ENCODE measurements at regions not wholly inside any gene's neighbourhood (a gene's known extent, or its start where the extent isn't known, plus 50 kb on each side); places are given as distances from the start of the nearest gene placed in this dataset.

DNA sequence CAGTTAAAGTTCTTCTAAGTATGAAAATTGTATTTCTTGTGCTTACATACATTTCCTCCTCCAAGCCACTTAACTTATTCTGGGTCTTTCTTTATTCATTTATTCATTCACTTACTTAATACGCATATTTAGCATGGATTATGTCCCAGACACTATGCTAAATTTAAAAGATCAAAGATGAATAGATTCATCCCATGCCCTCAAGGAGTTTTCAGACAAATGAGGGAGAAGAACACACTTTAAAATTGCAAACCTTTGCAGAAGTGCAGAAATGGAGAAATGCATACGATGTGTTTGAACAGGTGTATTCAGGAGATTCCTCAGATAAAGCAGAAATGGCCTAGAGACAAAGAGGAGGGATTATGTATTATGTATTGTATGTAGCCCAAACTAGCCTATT, 298.7 kb upstream of the SOX11 start:
- TF ChIP-seq, protein P1, sequence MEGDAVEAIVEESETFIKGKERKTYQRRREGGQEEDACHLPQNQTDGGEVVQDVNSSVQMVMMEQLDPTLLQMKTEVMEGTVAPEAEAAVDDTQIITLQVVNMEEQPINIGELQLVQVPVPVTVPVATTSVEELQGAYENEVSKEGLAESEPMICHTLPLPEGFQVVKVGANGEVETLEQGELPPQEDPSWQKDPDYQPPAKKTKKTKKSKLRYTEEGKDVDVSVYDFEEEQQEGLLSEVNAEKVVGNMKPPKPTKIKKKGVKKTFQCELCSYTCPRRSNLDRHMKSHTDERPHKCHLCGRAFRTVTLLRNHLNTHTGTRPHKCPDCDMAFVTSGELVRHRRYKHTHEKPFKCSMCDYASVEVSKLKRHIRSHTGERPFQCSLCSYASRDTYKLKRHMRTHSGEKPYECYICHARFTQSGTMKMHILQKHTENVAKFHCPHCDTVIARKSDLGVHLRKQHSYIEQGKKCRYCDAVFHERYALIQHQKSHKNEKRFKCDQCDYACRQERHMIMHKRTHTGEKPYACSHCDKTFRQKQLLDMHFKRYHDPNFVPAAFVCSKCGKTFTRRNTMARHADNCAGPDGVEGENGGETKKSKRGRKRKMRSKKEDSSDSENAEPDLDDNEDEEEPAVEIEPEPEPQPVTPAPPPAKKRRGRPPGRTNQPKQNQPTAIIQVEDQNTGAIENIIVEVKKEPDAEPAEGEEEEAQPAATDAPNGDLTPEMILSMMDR (IDR thresholded peaks at IDR 0.05; ENCODE audit: low read depth, low read length): no peak
- TF ChIP-seq EZH2phosphoT487 (IDR thresholded peaks at IDR 0.05; ENCODE audit: low read depth): no peak
- H2AFZ ChIP-seq (ENCODE audit: low read depth, low read length): no peak overlapping the region
- no peak overlapping the region for H3K27ac ChIP-seq (ENCODE audit: low read length)
- no peak overlapping the region for H3K4me3 ChIP-seq (ENCODE audit: low read length)
- no peak overlapping the region for H3K4me2 ChIP-seq (ENCODE audit: low read length)
- H3K4me1 ChIP-seq (ENCODE audit: low read length): no peaks in the 10 kb centered on the region
- H4K20me1 ChIP-seq (ENCODE audit: insufficient read depth, low read length): no peaks in the 10 kb centered on the region
- H3K36me3 ChIP-seq (replicated peaks; ENCODE audit: low read depth, low read length): no peaks in the 10 kb centered on the region
- no peak overlapping the region for H3K9ac ChIP-seq (ENCODE audit: low read length)
- no peaks in the 10 kb centered on the region for H3K79me2 ChIP-seq (ENCODE audit: low read length)
- H3K27me3 ChIP-seq (ENCODE audit: low read depth, low read length): no peaks in the 10 kb centered on the region
- no peaks in the 10 kb centered on the region for H3K9me3 ChIP-seq (ENCODE audit: insufficient read depth, low read length)

DNA sequence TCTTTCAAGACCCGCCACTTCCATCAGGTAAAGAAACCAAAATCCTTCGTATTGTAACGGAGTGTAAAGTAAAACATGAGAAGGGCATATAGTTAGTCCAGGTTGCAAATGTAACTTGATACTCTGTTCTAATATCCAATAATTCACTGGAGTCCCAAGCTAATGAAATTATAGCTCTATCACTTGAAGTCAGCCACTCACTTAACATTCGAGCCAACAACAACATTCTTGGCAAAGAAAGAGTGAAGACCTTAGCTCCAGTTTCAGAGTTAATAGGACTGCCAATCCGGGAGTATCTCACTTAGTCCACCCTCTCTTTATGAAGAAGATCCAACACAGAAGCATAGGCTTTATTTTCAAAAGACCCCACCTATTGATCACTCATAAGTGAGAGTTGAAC, 298.0 kb upstream of the SOX11 start:
- H3K4me1 ChIP-seq (ENCODE audit: low read length): no peaks in the 10 kb centered on the region
- TF ChIP-seq, protein P1 (IDR thresholded peaks at IDR 0.05; ENCODE audit: low read depth, low read length): no peak
- TF ChIP-seq EZH2phosphoT487 (IDR thresholded peaks at IDR 0.05; ENCODE audit: low read depth): no peak
- no peaks in the 10 kb centered on the region for H3K9me3 ChIP-seq (ENCODE audit: insufficient read depth, low read length)
- no peak overlapping the region for H3K4me3 ChIP-seq (ENCODE audit: low read length)
- no peak overlapping the region for H3K4me2 ChIP-seq (ENCODE audit: low read length)
- H2AFZ ChIP-seq (ENCODE audit: low read depth, low read length): no peak overlapping the region
- H3K27ac ChIP-seq (ENCODE audit: low read length): no peak overlapping the region
- H3K9ac ChIP-seq (ENCODE audit: low read length): no peak overlapping the region
- H3K79me2 ChIP-seq (ENCODE audit: low read length): no peaks in the 10 kb centered on the region
- H4K20me1 ChIP-seq (ENCODE audit: insufficient read depth, low read length): no peaks in the 10 kb centered on the region
- no peaks in the 10 kb centered on the region for H3K36me3 ChIP-seq (replicated peaks; ENCODE audit: low read depth, low read length)
- no peaks in the 10 kb centered on the region for H3K27me3 ChIP-seq (ENCODE audit: low read depth, low read length)

DNA sequence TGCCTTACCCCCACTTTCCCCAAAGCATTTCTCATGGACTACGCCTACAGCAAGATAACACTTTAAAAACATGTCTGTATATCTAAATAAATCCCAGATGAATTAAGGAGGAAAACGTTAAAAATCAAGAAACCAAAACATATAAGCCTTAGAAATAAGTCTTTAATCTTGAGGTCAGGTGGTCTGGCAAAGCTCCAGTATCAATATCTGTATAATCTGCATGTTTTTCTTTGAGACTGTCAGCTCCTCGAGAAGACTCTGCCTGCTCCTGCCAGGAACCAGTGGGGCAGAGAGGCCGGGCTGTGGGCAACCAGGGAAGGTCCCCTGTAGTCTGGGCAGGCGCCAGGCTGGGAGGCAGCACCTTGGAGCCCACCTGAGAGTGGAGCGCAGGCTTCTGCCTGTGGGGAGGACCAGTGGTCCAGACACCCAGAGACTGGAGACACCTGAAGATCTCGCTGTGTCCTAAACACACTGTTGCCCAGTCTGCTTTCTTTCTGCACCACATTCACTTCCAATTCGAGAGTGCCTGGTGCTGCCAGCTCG, 291.0 kb upstream of the SOX11 start:
- no peak overlapping the region for H3K27ac ChIP-seq (ENCODE audit: low read length)
- no peaks in the 10 kb centered on the region for H4K20me1 ChIP-seq (ENCODE audit: insufficient read depth, low read length)
- no peaks in the 10 kb centered on the region for H3K79me2 ChIP-seq (ENCODE audit: low read length)
- H2AFZ ChIP-seq (ENCODE audit: low read depth, low read length): no peak overlapping the region
- TF ChIP-seq EZH2phosphoT487 (IDR thresholded peaks at IDR 0.05; ENCODE audit: low read depth): no peak
- TF ChIP-seq, protein P1 (IDR thresholded peaks at IDR 0.05; ENCODE audit: low read depth, low read length): no peak
- H3K36me3 ChIP-seq (replicated peaks; ENCODE audit: low read depth, low read length): no peaks in the 10 kb centered on the region
- no peak overlapping the region for H3K4me3 ChIP-seq (ENCODE audit: low read length)
- H3K4me1 ChIP-seq (ENCODE audit: low read length): no peaks in the 10 kb centered on the region
- no peak overlapping the region for H3K4me2 ChIP-seq (ENCODE audit: low read length)
- H3K9ac ChIP-seq (ENCODE audit: low read length): no peak overlapping the region
- no peaks in the 10 kb centered on the region for H3K27me3 ChIP-seq (ENCODE audit: low read depth, low read length)
- no peaks in the 10 kb centered on the region for H3K9me3 ChIP-seq (ENCODE audit: insufficient read depth, low read length)

DNA sequence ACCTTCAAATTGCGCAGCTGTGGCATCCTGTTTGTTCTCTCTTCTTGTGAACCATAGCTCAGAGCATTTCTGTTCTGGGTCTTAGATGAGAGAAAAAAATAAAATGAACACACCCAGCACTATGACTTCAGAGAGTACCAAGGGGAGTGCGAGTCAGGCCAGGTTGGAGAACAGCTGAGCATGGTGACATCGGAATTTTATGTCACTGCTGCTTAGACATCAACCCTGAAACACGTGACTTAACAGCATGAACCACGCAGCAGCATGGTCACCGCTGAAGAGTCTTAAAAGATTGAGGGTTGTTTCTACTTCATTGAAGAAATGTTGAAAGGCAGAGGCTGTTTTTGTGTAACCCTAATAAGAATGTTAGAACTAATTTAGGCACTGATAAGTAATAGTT, 288.8 kb upstream of the SOX11 start:
- Histone ChIP-seq H3K4me2 (ENCODE audit: low read length) (no peak overlapping the region), H2AFZ (ENCODE audit: low read depth, low read length) (no peak overlapping the region), H3K79me2 (ENCODE audit: low read length) (no peaks in the 10 kb centered on the region), H4K20me1 (ENCODE audit: insufficient read depth, low read length) (no peaks in the 10 kb centered on the region), H3K36me3 (replicated peaks; ENCODE audit: low read depth, low read length) (no peaks in the 10 kb centered on the region), H3K27ac (ENCODE audit: low read length) (no peak overlapping the region), H3K9me3 (ENCODE audit: insufficient read depth, low read length) (no peaks in the 10 kb centered on the region), H3K9ac (ENCODE audit: low read length) (no peak overlapping the region), H3K4me3 (ENCODE audit: low read length) (no peak overlapping the region), H3K27me3 (ENCODE audit: low read depth, low read length) (no peaks in the 10 kb centered on the region), H3K4me1 (ENCODE audit: low read length) (no peaks in the 10 kb centered on the region)
- TF ChIP-seq EZH2phosphoT487 (IDR thresholded peaks at IDR 0.05; ENCODE audit: low read depth): no peak
- TF ChIP-seq, protein P1 (IDR thresholded peaks at IDR 0.05; ENCODE audit: low read depth, low read length): no peak

Measured in OCI-LY3 (cell line).